SJSA1 (cell line): ENCODE measurements at regions not wholly inside any gene's neighbourhood (a gene's known extent, or its start where the extent isn't known, plus 50 kb on each side); places are given as distances from the start of the nearest gene placed in this dataset.
A peak's percentile ranks its signal among the peaks of the same experiment; 100 is the strongest.

ENCODE experiments used
- DNase-seq, 2 experiments: peaks; one replicate each; pipeline ENCODE4 v3.0.0-alpha.2; 2015 to 2020; ENCODE audit warnings: low spot score in 2 of 2, low read depth in 1 of 2
- H3K27ac ChIP-seq: fragments of 250-450 bp; sonication (Bioruptor Pico); 2 replicates; pipeline ENCODE4 v1.5.1; 2020; ENCODE audit warnings: mild to moderate bottlenecking, moderate library complexity
- H3K27me3 ChIP-seq: fragments of 250-450 bp; sonication (Bioruptor Pico); replicated peaks from 2 replicates; pipeline ENCODE4 v1.5.1; 2020; ENCODE audit warnings: mild to moderate bottlenecking, moderate library complexity
- H3K36me3 ChIP-seq: fragments of 250-450 bp; sonication (Bioruptor Pico); 2 replicates; pipeline ENCODE4 v1.5.1; 2020; ENCODE audit warnings: mild to moderate bottlenecking
- H3K4me1 ChIP-seq: fragments of 250-450 bp; sonication (Bioruptor Pico); replicated peaks from 2 replicates; pipeline ENCODE4 v1.6.1; 2021; ENCODE audit warnings: mild to moderate bottlenecking
- H3K4me3 ChIP-seq: fragments of 250-450 bp; sonication (Bioruptor Pico); 2 replicates; pipeline ENCODE4 v1.5.1; 2020; ENCODE audit warnings: mild to moderate bottlenecking
- H3K9me3 ChIP-seq: fragments of 250-450 bp; sonication (Bioruptor Pico); replicated peaks from 2 replicates; pipeline ENCODE4 v1.5.1; 2020; ENCODE audit warnings: mild to moderate bottlenecking

GRCh38 chr14:46053221-46053620, 598.4 kb downstream of the RPL10L start:
- no peaks in the 10 kb centered on the region for H3K36me3 ChIP-seq
- H3K27ac ChIP-seq = no peak overlapping the region
- DNase-seq = no peak
- no peaks in the 10 kb centered on the region for H3K27me3 ChIP-seq
- no peak overlapping the region for H3K4me3 ChIP-seq
- no peaks in the 10 kb centered on the region for H3K9me3 ChIP-seq
- no peaks in the 10 kb centered on the region for H3K4me1 ChIP-seq

GRCh38 chr14:46051796-46052195, 599.8 kb downstream of the RPL10L start:
- no peaks in the 10 kb centered on the region for H3K9me3 ChIP-seq
- no peak overlapping the region for H3K27ac ChIP-seq
- H3K4me3 ChIP-seq = no peak overlapping the region
- H3K36me3 ChIP-seq = no peaks in the 10 kb centered on the region
- H3K27me3 ChIP-seq = no peaks in the 10 kb centered on the region
- no peaks in the 10 kb centered on the region for H3K4me1 ChIP-seq
- DNase-seq = no peak

GRCh38 chr14:46048127-46048526, 603.5 kb downstream of the RPL10L start:
- Histone ChIP-seq H3K9me3 (no peaks in the 10 kb centered on the region), H3K4me3 (no peak overlapping the region), H3K27me3 (no peaks in the 10 kb centered on the region), H3K36me3 (no peaks in the 10 kb centered on the region), H3K4me1 (no peaks in the 10 kb centered on the region), H3K27ac (no peak overlapping the region)
- peak in 1 of 2 experiments; percentile 29 for DNase-seq

- Histone ChIP-seq H3K9me3 (no peaks in the 10 kb centered on the region), H3K36me3 (no peaks in the 10 kb centered on the region), H3K27ac (no peak overlapping the region), H3K4me1 (no peaks in the 10 kb centered on the region), H3K27me3 (no peaks in the 10 kb centered on the region), H3K4me3 (no peak overlapping the region)
- no peak for DNase-seq
Measured at GRCh38 chr14:46036099-46036498, 615.5 kb downstream of the RPL10L start.

- Histone ChIP-seq H3K4me1 (no peaks in the 10 kb centered on the region), H3K9me3 (no peaks in the 10 kb centered on the region), H3K4me3 (no peak overlapping the region), H3K27ac (no peak overlapping the region), H3K36me3 (no peaks in the 10 kb centered on the region), H3K27me3 (no peaks in the 10 kb centered on the region)
- DNase-seq = no peak
Measured at GRCh38 chr14:46034305-46034704, 617.3 kb downstream of the RPL10L start.

GRCh38 chr14:46018846-46019420, 632.6 kb downstream of the RPL10L start:
- Histone ChIP-seq H3K27ac (no peak overlapping the region), H3K4me3 (no peak overlapping the region), H3K9me3 (no peaks in the 10 kb centered on the region), H3K36me3 (no peaks in the 10 kb centered on the region), H3K4me1 (no peaks in the 10 kb centered on the region), H3K27me3 (no peaks in the 10 kb centered on the region)
- no peak for DNase-seq

- Histone ChIP-seq H3K9me3 (no peaks in the 10 kb centered on the region), H3K27ac (no peak overlapping the region), H3K4me3 (no peak overlapping the region), H3K27me3 (no peaks in the 10 kb centered on the region), H3K4me1 (no peaks in the 10 kb centered on the region), H3K36me3 (no peaks in the 10 kb centered on the region)
- no peak for DNase-seq
Measured at GRCh38 chr14:46008348-46008747, 643.2 kb downstream of the RPL10L start.

- no peaks in the 10 kb centered on the region for H3K36me3 ChIP-seq
- no peaks in the 10 kb centered on the region for H3K27me3 ChIP-seq
- H3K27ac ChIP-seq = no peak overlapping the region
- no peaks in the 10 kb centered on the region for H3K4me1 ChIP-seq
- DNase-seq = no peak
- no peak overlapping the region for H3K4me3 ChIP-seq
- H3K9me3 ChIP-seq = no peaks in the 10 kb centered on the region
Measured at GRCh38 chr14:45998554-45998953, 653.0 kb downstream of the RPL10L start.

- H3K27me3 ChIP-seq = no peaks in the 10 kb centered on the region
- H3K9me3 ChIP-seq = no peaks in the 10 kb centered on the region
- no peak overlapping the region for H3K4me3 ChIP-seq
- no peaks in the 10 kb centered on the region for H3K36me3 ChIP-seq
- no peak overlapping the region for H3K27ac ChIP-seq
- DNase-seq = no peak
- no peaks in the 10 kb centered on the region for H3K4me1 ChIP-seq
Measured at GRCh38 chr14:45990252-45990651, 661.3 kb downstream of the RPL10L start.

- H3K4me3 ChIP-seq = no peak overlapping the region
- DNase-seq = no peak
- no peak overlapping the region for H3K27ac ChIP-seq
- no peaks in the 10 kb centered on the region for H3K27me3 ChIP-seq
- no peaks in the 10 kb centered on the region for H3K9me3 ChIP-seq
- no peaks in the 10 kb centered on the region for H3K4me1 ChIP-seq
- no peaks in the 10 kb centered on the region for H3K36me3 ChIP-seq
Measured at GRCh38 chr14:45976001-45976400, 675.6 kb downstream of the RPL10L start.

- no peak overlapping the region for H3K27ac ChIP-seq
Measured at GRCh38 chr14:45972416-45972815, 679.2 kb downstream of the RPL10L start.

GRCh38 chr14:45970621-45971020, 681.0 kb downstream of the RPL10L start:
- no peaks in the 10 kb centered on the region for H3K9me3 ChIP-seq
- DNase-seq = no peak
- H3K4me1 ChIP-seq = no peaks in the 10 kb centered on the region
- no peak overlapping the region for H3K27ac ChIP-seq
- H3K4me3 ChIP-seq = no peak overlapping the region
- no peaks in the 10 kb centered on the region for H3K27me3 ChIP-seq
- no peaks in the 10 kb centered on the region for H3K36me3 ChIP-seq

More at GRCh38 chr14:45972416-45972815, 679.2 kb downstream of the RPL10L start:
- Histone ChIP-seq H3K27me3 (no peaks in the 10 kb centered on the region), H3K4me3 (no peak overlapping the region), H3K4me1 (no peaks in the 10 kb centered on the region), H3K36me3 (no peaks in the 10 kb centered on the region), H3K9me3 (no peaks in the 10 kb centered on the region)
- no peak for DNase-seq

- no peaks in the 10 kb centered on the region for H3K9me3 ChIP-seq
- H3K27ac ChIP-seq = no peak overlapping the region
- no peaks in the 10 kb centered on the region for H3K36me3 ChIP-seq
- no peak for DNase-seq
- no peaks in the 10 kb centered on the region for H3K27me3 ChIP-seq
- H3K4me1 ChIP-seq = no peaks in the 10 kb centered on the region
- no peak overlapping the region for H3K4me3 ChIP-seq
Measured at GRCh38 chr14:45968037-45968436, 683.5 kb downstream of the RPL10L start.

- no peaks in the 10 kb centered on the region for H3K36me3 ChIP-seq
- H3K27me3 ChIP-seq = no peaks in the 10 kb centered on the region
- no peak overlapping the region for H3K4me3 ChIP-seq
- H3K9me3 ChIP-seq = no peaks in the 10 kb centered on the region
- no peaks in the 10 kb centered on the region for H3K4me1 ChIP-seq
- no peak overlapping the region for H3K27ac ChIP-seq
- no peak for DNase-seq
Measured at GRCh38 chr14:45949479-45949878, 696.5 kb upstream of the MIS18BP1 start.

GRCh38 chr14:45947830-45948229, 694.8 kb upstream of the MIS18BP1 start:
- no peaks in the 10 kb centered on the region for H3K36me3 ChIP-seq
- no peak overlapping the region for H3K27ac ChIP-seq
- no peak overlapping the region for H3K4me3 ChIP-seq
- no peaks in the 10 kb centered on the region for H3K4me1 ChIP-seq
- no peak for DNase-seq
- H3K9me3 ChIP-seq = no peaks in the 10 kb centered on the region
- no peaks in the 10 kb centered on the region for H3K27me3 ChIP-seq
